Smooth muscle cell of the brain vasculature (primary cell): ENCODE measurements at regions not wholly inside any gene's neighbourhood (a gene's known extent, or its start where the extent isn't known, plus 50 kb on each side); places are given as distances from the start of the nearest gene placed in this dataset.

Experiments used
- DNase-seq: peaks from one replicate; pipeline ENCODE4 v3.0.0-alpha.2; 2012; ENCODE audit warnings: low read depth, low spot score

GRCh38 chr2:65656160-65656718 is 223.8 kb upstream of the SPRED2 start:
- DNase-seq, result no peak

GRCh38 chr2:65655000-65655399 is 222.6 kb upstream of the SPRED2 start:
- DNase-seq, result no peak

GRCh38 chr2:65654496-65654895 is 222.1 kb upstream of the SPRED2 start:
- no peak for DNase-seq

GRCh38 chr2:65652066-65652465 is 219.7 kb upstream of the SPRED2 start:
- no peak for DNase-seq

GRCh38 chr2:65649811-65650589 is 217.6 kb upstream of the SPRED2 start:
- DNase-seq, result no peak

GRCh38 chr2:65647249-65647842 is 214.9 kb upstream of the SPRED2 start:
- no peak for DNase-seq

- no peak for DNase-seq
These were observed 208.3 kb upstream of the SPRED2 start for GRCh38 chr2:65640793-65641103.

- no peak for DNase-seq
These were observed 206.9 kb upstream of the SPRED2 start for GRCh38 chr2:65639156-65639864.

GRCh38 chr2:65638443-65638842 is 206.0 kb upstream of the SPRED2 start:
- no peak for DNase-seq

GRCh38 chr2:65636813-65637483 is 204.5 kb upstream of the SPRED2 start:
- no peak for DNase-seq

GRCh38 chr2:65636024-65636423 is 203.6 kb upstream of the SPRED2 start:
- DNase-seq, result no peak

GRCh38 chr2:65634304-65634703 is 201.9 kb upstream of the SPRED2 start:
- DNase-seq, result no peak

- no peak for DNase-seq
These were observed 198.2 kb upstream of the SPRED2 start for GRCh38 chr2:65630643-65631042.

GRCh38 chr2:65628156-65628555 is 195.8 kb upstream of the SPRED2 start:
- no peak for DNase-seq

GRCh38 chr2:65626831-65627230 is 194.4 kb upstream of the SPRED2 start:
- DNase-seq, result no peak

- no peak for DNase-seq
These were observed 193.6 kb upstream of the SPRED2 start for GRCh38 chr2:65625982-65626381.

- no peak for DNase-seq
These were observed 190.6 kb upstream of the SPRED2 start for GRCh38 chr2:65622951-65623535.

GRCh38 chr2:65622499-65622898 is 190.1 kb upstream of the SPRED2 start:
- no peak for DNase-seq

GRCh38 chr2:65620524-65620923 is 188.1 kb upstream of the SPRED2 start:
- no peak for DNase-seq

- DNase-seq, result no peak
These were observed 187.6 kb upstream of the SPRED2 start for GRCh38 chr2:65620026-65620425.

- DNase-seq, result no peak
These were observed 183.2 kb upstream of the SPRED2 start for GRCh38 chr2:65615602-65616001.
